GM18498 (cell line): ENCODE measurements at regions not wholly inside any gene's neighbourhood (a gene's known extent, or its start where the extent isn't known, plus 50 kb on each side); places are given as distances from the start of the nearest gene placed in this dataset.

Experiments used
- ATAC-seq: cut with Tn5 transposase; IDR thresholded peaks from one replicate; pipeline ENCODE4 v1.9.1; 2021; ENCODE audit warnings: mild to moderate bottlenecking, moderate library complexity; ENCODE audit not compliant: unreplicated experiment

DNA sequence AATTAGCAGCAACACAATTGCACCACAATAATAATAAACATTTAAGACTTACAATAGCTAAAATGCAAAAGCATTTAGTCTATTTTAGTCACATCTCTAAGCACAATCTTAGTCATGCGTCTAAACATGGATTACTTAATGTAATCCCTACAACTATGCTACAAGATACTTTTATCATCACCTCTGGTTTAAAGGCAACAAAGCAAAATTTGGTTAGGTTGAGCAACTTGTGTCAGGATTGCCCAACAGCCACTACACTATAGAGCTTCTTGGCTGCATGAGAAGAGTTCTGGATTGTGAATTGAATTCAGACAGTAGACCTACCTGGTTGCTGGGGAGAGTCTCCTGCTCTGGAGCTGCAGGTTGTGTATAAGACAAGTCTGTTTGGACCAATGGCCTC, 146.5 kb upstream of the PUDP start:
- no peak for ATAC-seq

DNA sequence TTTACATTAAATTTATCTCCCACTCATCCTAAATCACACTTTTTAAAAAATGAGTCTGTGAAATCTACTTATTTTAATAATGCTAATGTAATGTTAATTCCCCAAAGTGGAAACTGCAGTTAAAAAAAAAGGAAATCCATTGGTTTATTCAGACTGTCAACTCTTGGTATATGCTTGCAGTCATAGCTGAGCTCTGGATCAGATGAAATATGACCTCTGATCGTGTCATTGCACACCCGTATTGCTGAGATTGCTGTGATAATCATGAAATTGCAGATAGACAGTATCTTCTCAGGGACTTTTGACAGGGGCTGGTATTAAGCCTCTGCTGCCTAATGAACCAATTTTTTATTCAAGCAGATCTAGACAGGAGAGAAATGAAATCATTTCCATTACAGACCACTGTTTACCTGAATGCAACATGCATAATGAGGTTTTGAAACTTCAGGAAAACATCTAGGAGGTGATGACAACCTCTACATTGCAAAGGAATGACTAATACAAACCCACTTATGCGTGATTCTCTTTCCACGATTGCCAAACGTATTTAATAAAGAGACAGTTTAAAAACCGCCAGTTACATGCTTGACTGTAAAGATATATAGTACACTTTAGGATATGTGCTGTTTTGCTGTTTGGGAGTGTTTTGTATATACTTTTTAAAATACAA, 138.3 kb upstream of the PUDP start:
- ATAC-seq = no peak

DNA sequence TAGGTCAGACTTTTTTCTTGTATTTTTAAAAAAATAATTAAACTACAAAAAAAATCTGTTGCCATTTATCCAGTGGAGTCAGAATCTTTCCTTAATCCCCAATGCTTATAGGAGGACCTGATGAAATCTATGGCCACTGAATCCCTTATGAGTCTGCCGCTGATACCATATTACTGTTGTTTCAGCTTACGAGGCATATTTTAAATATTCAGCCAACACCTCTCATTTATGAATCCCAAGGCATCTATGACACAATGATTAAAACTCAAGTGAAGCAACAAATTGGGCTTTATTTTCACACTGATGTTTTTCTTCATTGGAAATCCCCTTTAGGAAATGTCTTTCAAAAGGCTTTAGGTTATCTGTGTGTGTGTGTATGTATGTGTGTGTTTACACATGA, 137.8 kb upstream of the PUDP start:
- no peak for ATAC-seq

DNA sequence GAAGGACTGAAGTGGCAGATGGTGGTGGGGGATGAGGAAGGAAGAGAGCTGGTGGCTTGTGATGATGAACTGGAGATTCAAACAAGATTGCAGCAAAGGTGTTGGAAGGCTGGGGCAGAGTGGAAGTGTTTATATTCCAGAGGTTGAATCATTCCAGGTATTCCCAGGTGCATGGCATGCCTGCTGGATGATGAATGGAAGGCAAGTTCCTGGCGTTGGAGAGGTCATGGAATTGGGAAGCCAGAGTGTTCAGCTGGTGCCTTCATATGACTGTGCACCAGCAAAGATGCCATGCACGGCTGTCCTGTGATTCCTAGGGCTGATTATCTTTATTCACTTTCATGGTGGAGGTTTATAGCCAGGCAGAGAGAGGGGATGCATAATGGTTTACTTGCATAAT, 135.8 kb upstream of the PUDP start:
- no peak for ATAC-seq

DNA sequence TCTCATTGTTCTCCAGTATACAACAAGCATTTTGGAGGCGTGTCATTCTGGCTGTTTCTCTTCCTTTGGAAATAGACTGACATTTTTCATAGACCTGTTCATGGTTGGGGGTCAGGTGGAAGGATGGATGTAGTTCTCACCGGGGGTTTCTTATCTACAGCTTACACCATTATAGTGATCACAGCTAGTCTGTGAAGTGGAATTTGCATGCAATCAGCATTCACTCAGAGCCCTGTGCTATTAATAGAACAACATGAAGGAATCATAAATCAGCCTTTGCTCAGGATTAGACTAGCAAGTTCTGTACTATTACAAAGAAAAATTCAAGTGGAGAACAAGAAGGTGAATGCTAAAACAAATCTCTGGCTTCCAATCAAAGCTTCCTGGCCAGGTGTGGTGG, 132.6 kb upstream of the PUDP start:
- no peak for ATAC-seq

DNA sequence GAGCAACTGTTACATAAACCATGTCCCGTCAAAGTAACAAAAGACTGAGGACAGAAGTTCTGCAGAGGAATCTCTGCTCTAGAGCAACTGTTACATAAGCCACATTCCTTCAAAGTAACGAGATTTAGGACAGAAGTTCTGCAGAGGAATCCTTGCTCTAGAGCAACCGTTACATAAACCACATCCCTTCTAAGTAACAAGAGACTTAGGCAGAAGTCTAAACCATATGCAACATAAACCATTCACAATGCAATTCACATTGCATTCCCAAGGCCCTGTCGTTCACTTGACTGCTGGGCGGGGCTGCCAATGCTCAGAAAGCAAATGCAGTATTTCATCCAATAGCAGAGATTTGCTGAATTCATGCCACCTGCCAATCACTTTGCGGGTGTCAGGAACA, 124.4 kb upstream of the PUDP start:
- ATAC-seq = no peak

DNA sequence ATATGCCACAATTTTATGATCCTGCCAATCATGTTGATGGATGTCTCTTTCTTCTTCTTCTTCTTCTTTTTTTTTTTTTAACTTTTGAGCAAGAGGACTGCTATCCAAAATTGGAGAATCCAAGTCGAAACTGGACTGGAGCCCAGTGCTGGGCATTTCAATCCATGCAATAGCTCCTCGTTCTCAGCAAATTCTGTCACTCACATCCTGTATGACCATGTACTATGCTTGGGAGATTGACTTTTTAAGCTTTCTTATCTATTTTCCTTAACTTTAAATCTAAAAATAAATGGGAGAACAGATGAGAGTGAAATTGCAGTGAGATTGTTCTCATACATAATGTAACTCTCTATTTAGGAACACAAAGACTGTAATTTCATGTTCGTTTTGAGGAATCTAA, 123.0 kb upstream of the PUDP start:
- ATAC-seq = no peak

DNA sequence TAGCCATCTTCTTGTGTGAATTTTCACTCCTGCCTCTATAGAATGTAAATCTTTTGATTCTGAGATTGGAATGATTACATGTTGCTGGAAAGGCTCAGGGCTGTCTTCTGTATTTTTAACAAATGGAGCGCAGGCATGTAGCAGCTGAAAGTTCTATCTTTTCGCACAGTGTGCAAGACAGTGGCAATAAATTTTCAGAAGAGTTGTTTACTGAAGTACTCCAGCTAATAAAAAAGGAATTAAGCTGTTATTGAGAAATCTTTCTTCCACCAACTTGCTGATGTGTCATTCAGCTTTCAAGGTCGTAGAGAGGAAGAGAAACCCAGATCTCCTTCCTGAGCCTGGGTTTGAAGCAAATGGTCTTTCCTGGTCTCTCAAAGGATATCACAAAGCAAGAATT, 122.0 kb upstream of the PUDP start:
- ATAC-seq = no peak

DNA sequence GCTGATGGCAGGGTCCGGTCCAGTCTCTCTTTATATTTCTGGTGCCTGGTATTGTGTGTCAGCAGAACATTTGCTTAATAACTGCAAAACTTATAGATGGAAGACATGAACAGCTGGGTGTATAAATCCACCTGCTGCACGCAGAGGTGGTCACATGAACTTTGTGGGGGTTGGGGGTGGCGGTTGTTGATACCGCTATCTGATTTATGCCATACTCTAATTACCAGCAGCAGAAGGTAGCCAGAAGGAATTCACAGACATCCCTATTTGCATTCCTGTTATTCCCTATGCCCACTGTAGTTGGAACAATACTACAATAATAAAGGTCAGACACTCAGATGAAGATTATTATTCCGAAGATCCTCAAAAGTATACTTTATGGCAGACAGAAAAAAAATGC, 121.6 kb upstream of the PUDP start:
- ATAC-seq = no peak

DNA sequence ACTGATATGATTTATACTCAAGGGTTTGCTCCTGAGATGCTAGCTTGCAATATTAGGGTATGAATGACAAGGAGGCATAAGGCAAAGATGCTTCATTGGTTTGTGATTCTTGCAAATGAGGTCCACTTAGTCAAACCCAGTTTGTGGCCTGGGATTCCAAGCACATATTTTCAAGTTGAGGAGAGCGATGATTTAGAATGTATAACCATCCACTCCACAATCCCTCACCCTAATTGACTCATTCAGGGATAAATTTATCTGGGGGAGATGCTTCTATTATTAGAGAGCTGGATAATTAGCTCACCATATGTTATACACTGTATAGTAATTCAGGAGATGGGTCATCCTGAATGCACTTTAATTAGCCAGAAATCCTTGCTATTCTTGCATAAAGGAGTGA, 118.3 kb upstream of the PUDP start:
- ATAC-seq = no peak

DNA sequence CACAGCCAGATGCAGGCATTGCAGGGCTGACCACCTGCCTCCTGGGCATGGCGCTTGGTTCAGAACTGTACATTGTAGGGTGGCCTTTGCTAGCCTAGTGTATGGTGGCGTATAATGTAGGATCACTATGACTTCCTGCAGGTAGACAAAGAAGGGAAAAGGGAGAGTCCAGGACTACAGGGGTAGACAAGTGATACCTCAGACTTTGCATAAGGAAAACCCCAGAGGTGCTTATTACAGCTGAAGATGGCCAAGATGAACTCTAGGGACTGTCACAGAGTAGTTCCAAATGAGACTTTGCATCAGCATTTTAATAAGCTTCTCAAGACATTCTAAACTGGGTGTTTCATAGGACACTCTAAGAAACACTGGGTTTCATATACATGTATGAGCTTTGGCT, 116.4 kb upstream of the PUDP start:
- peak; percentile 35 for ATAC-seq

DNA sequence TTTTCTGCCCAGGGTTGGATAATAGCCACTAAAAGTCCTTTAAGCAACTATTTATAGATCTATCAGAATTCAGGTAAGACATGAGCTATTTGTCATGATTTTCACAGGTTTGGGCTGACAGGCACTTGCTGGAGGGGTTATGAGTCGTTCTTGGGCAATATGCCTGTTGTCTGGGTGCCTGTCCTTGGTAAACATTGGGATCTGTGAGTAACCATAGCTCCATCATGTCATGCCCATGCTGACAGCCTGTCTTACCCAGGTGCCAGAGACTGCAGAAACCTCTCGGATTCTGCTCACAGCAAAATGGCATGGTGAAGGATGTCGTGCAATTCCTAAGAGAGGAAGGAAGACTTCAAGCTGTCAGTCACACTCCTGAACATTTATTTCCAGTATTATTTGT, 116.0 kb upstream of the PUDP start:
- no peak for ATAC-seq

DNA sequence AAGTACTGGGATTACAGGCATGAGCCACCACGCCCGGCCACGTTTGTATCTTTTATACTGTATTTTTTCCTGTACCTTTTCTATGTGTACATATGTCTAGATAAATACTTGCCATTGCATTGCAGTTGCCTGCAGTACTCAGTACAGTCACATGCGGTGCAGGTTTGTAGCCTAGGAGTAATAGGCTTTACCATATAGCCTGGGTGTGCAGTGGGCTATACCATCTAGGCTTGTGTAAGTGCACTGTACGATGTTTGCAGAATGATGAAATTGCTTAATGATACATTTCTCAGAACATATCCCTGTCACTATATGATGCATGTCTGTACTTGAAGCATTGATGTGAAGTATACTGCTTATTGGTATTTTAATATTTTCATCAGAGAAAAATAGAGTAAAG, 115.4 kb upstream of the PUDP start:
- no peak for ATAC-seq

DNA sequence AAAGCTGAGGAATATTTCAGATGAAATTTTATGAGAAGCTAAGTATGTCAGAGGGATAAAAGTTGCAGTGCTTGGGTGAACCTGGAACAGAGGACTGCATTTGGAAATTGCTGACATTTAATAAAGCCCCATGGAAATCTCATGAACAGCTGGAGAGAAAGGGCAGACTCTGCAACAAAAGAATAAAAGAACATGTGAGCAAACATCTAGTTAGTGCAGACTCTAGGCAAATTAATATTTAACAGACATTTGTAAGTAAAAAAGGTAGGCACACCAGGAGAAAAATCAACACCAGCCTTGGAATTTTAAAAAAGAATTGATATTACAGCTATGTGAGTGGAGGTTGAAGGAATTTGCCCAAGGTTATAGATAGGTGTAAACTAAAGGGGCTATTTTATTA, 114.6 kb upstream of the PUDP start:
- ATAC-seq = no peak

DNA sequence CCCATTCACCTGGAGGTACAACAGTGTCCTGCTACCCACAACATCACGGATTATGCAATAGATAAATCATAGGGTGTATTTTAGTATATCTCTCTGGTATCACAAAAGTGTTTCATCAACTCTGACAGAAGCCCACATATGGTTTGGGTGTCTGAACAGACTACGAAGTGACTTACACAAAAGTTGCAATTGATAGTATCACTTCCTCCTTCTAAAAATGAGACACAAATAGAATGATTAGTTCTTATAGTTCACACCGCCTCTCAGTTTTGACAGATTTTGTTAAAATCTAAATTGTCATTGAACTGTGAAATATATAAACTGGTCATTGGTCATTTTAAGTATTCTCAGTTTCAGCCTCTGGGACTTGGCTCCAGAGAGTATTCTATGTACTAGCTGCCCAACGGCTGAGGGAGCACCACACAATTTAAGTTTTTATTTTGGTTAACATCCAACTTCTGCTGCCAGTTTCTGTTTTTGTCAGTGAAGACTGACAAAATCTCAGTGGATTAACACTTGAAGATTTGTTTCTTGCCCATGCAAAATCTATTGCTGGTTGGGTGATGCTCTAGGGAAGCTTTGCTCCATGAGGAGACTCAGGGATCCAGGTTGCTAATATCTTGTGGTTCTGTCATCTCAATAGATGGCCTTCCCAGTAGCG, 113.8 kb upstream of the PUDP start:
- peak; percentile 94 for ATAC-seq

DNA sequence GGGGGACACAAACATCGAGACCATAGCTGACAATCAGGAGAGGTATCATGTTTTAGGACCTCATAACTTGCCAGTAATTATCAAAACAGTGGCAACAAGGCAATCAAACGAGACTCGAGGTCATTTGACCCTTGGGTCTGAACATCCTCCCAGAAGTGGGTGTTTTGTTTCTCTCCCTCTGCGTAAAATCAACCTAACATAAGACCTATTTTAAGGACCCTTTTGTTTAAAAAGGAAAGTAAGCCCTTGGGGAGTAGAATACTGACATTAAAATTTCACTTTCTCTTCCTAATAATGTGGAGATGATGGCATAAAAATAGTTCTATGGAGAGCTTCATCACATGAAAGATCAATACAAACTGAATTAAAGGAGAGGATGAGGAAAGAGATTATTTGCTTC, 106.2 kb upstream of the PUDP start:
- ATAC-seq = no peak

DNA sequence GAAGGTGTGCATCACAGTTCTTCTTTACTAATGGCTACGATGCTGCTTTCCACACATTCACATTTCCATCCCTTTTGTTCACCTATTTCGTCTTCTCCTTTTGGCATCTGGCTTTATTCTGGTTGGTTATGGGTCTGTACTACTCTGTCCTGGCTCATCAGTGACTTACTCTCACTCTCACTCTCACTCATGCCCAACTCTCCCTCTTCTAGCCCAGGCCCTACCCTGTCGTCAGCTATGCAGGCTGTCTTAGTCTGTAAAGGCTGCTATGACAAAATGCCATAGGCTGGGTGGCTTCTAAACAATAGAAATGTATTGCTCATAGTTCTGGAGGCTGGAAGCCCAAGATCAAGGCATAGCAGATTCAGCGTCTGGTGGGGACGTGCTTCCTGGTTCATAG, 105.6 kb upstream of the PUDP start:
- ATAC-seq = no peak

DNA sequence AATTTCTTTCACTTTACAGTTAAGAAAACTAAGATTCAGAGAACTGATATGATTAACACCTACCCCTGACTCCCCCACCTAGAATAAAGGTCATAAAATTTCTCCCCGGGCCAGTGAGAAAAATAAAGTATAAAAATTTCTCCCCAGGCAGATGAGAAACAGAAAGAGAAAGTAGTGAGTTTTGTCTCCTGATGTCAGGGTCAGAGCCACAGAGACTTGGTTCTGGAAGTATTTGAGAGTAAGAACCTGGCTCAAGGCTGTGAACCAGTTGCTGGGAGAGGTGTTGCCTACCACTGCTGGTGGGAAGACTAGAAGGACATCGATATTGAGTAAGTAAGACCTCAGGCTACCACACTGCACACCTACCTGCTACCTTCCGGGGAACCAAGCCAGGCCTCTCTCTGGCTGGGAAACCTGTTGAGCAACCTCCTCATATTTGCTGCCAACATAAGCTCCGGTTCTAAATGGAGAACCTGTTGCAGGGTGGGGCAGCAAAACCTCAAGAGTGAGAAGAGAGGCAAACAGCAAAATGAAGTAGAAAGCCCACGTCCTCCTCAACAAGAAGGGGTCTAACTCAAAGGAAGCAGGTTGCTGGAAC, 104.2 kb upstream of the PUDP start:
- peak; percentile 54 for ATAC-seq

DNA sequence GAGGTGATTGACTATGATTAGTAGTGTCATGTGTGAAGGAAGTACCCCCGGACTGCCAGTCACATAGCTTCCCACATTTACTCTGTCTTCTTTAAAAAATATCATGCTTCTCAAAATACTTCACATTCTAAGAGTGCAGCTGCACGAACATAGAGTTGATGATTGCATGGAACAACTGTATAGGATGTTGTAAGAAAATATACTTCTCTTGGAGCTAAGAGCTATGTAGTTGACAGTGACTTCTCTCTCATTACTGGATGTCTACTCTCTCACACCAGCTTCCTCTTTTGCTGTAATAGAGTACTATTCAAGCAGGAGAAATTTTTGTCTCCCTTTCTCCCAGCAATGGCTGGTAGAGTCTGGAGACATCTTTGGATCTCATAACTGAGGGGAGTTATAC, 99.4 kb upstream of the PUDP start:
- no peak for ATAC-seq

DNA sequence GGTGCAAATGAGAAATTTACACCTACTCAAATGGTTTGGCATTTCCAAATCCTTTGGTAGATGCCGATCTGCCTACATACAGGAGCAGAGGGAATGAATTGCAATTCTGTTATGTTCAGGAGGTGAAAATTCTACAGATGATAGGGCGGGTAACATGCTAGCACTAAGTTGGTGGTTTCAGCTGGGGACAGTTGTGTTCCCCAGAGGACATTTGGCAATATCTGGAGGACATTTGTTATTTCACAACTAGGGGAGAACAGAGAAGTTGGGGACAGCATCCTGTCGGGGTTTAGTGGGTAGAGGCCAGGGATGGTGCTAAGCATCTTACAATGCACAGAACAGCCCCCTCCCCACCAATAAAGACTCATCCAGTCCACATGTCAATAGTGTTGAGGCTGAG, 96.5 kb upstream of the PUDP start:
- ATAC-seq = no peak

DNA sequence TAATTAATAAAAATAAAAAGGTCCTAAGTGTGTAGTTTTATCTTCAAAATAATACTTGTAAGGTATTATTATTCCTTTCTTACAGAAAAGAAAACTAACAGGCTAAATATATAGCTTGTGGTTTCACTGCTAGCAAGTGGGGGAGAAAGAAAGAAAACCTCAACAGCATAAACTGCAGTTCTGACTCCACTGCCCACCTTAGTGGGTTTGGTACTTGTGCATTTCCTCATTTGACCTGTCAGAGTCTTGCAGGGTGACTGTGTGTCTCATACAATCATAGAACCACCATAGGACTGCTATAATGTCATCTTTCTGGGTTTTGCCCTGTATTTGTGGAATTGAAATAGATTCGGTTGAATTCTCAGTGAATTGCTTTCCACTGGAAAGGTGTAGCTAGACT, 94.7 kb upstream of the PUDP start:
- peak; percentile 100 for ATAC-seq

DNA sequence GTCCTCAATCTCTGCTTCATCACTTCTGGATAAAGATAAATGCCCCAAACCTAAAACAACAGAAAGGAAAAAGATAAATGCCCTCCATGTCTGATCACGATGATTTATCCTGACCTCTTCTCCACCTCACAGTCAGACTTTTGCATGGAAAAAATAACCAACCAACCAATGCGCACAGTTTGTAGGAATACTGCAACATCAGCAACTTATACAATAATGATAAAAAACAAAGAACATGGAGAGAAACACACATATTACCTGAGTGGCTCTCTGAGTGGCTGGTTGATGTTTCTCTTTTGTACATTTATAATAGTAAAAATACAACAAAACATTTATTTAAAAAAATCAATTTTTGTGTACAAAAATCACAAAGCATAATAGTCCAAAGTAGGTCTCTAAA, 93.0 kb upstream of the PUDP start:
- no peak for ATAC-seq

DNA sequence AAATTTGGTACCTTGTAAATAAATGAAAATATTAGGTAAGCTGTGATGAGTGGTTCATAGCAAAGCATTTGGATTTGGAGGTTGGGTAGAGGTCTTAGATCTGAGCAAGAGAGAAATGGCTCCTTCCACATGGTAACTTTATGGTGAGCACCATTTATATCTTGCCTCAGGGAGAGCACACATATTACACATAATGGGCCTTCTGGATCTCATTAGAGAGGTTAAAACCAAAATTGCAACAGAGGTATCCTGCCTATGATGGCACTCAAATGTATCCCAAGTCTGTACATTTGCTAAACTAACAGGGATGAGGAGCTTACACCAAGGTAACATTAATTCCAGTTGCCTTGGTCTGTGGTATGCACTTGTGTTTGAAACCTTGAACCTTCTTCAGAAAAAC, 87.1 kb upstream of the PUDP start:
- ATAC-seq = no peak
